Mesenchymal stem cell (in vitro differentiated cells and primary cell): ENCODE measurements at regions not wholly inside any gene's neighbourhood (a gene's known extent, or its start where the extent isn't known, plus 50 kb on each side); places are given as distances from the start of the nearest gene placed in this dataset.
"Not testable (repeated sequence)": the region's sequence is repeated elsewhere in the genome, so short reads cannot be mapped to it uniquely, and the experiment has no call there.

ENCODE experiments used
- DNase-seq: peaks from one replicate; pipeline ENCODE4 v3.0.0-alpha.2; 2013
- H2AFZ ChIP-seq: one replicate; pipeline ENCODE4 v1.6.1; 2013; ENCODE audit warnings: low read depth, mild to moderate bottlenecking, control low read depth, inconsistent platforms, low read length, moderate library complexity
- H2AK5ac ChIP-seq: 2 replicates; pipeline ENCODE4 v1.6.1; 2013; ENCODE audit warnings: low read length, moderate library complexity, mild to moderate bottlenecking, inconsistent platforms; ENCODE audit not compliant: severe bottlenecking
- H2BK120ac ChIP-seq: one replicate; pipeline ENCODE4 v1.6.1; 2013; ENCODE audit warnings: low read depth, mild to moderate bottlenecking, inconsistent platforms, low read length, moderate library complexity
- H2BK12ac ChIP-seq, 2 experiments: one replicate each; pipeline ENCODE4 v1.6.1; 2013; ENCODE audit warnings: inconsistent platforms in 2 of 2, low read length in 2 of 2, mild to moderate bottlenecking in 2 of 2, moderate library complexity in 2 of 2, control low read depth in 1 of 2
- H2BK15ac ChIP-seq: one replicate; pipeline ENCODE4 v1.6.1; 2013; ENCODE audit warnings: mild to moderate bottlenecking, low read depth, inconsistent platforms; ENCODE audit not compliant: poor library complexity, severe bottlenecking
- H2BK5ac ChIP-seq: 2 replicates; pipeline ENCODE4 v1.6.1; 2013; ENCODE audit warnings: low read depth, mild to moderate bottlenecking, low read length, control low read depth, inconsistent platforms; ENCODE audit not compliant: poor library complexity, severe bottlenecking
- H3K14ac ChIP-seq, 2 experiments: one replicate each; pipeline ENCODE4 v1.6.1; 2013; ENCODE audit warnings: inconsistent platforms in 2 of 2, low read length in 2 of 2, control low read depth in 1 of 2, mild to moderate bottlenecking in 1 of 2, moderate library complexity in 1 of 2
- H3K18ac ChIP-seq, 2 experiments: one replicate each; pipeline ENCODE4 v1.6.1; 2013; ENCODE audit warnings: inconsistent platforms in 2 of 2, low read length in 2 of 2, control low read depth in 1 of 2, low read depth in 1 of 2, mild to moderate bottlenecking in 1 of 2
- H3K23ac ChIP-seq, 2 experiments: one replicate each; pipeline ENCODE4 v1.6.1; 2013; ENCODE audit warnings: inconsistent platforms in 2 of 2, low read length in 2 of 2, mild to moderate bottlenecking in 2 of 2, moderate library complexity in 2 of 2, control low read depth in 1 of 2
- H3K27ac ChIP-seq: 2 replicates; pipeline ENCODE4 v1.5.1; 2013; ENCODE audit warnings: mild to moderate bottlenecking, moderate library complexity, low read length, control low read depth, inconsistent platforms; ENCODE audit not compliant: poor library complexity, severe bottlenecking
- H3K27me3 ChIP-seq, 2 experiments: 2 replicates each; pipeline versions ENCODE4 v1.6.1 to v1.7.0; 2013; ENCODE audit warnings: low read length in 2 of 2, mild to moderate bottlenecking in 2 of 2, moderate library complexity in 2 of 2, control low read depth in 1 of 2, inconsistent platforms in 1 of 2; ENCODE audit not compliant: control insufficient read depth in 1 of 2, insufficient read depth in 1 of 2
- H3K36me3 ChIP-seq, 2 experiments: 2 replicates each; pipeline versions ENCODE4 v1.6.1 to v1.7.0; 2013; ENCODE audit warnings: low read length in 2 of 2, control low read depth in 1 of 2, inconsistent platforms in 1 of 2, low read depth in 1 of 2, mild to moderate bottlenecking in 1 of 2; ENCODE audit not compliant: insufficient read depth in 2 of 2, control insufficient read depth in 1 of 2
- H3K4ac ChIP-seq, 2 experiments: one replicate each; pipeline ENCODE4 v1.6.1; 2013; ENCODE audit warnings: inconsistent platforms in 2 of 2, low read length in 2 of 2, mild to moderate bottlenecking in 2 of 2, moderate library complexity in 2 of 2, control low read depth in 1 of 2, low read depth in 1 of 2
- H3K4me1 ChIP-seq: 2 replicates; pipeline ENCODE4 v1.6.1; 2013; ENCODE audit warnings: low read depth, low read length, control low read depth; ENCODE audit not compliant: control insufficient read depth, insufficient read depth
- H3K4me2 ChIP-seq: 2 replicates; pipeline ENCODE4 v1.6.1; 2013; ENCODE audit warnings: low read length, mild to moderate bottlenecking, inconsistent platforms; ENCODE audit not compliant: poor library complexity, severe bottlenecking
- H3K4me3 ChIP-seq, 2 experiments: 2 replicates each; pipeline versions ENCODE4 v1.5.1 to v1.7.0; 2013; ENCODE audit warnings: low read length in 2 of 2, mild to moderate bottlenecking in 2 of 2, control low read depth in 1 of 2, low read depth in 1 of 2; ENCODE audit not compliant: insufficient read depth in 1 of 2
- H3K79me1 ChIP-seq: replicated peaks from 2 replicates; pipeline ENCODE4 v1.6.1; 2013; ENCODE audit warnings: mild to moderate bottlenecking, control low read depth, low read length, inconsistent platforms; ENCODE audit not compliant: poor library complexity, severe bottlenecking
- H3K9ac ChIP-seq: 2 replicates; pipeline ENCODE4 v1.7.0; 2013; ENCODE audit warnings: mild to moderate bottlenecking, low read length, moderate library complexity
- H3K9me3 ChIP-seq: 2 replicates; pipeline ENCODE4 v1.7.0; 2013; ENCODE audit warnings: mild to moderate bottlenecking, low read length; ENCODE audit not compliant: control insufficient read depth
- H4K8ac ChIP-seq: one replicate; pipeline ENCODE4 v1.6.1; 2013; ENCODE audit warnings: inconsistent platforms, mild to moderate bottlenecking, low read length, moderate library complexity
- H4K91ac ChIP-seq: one replicate; pipeline ENCODE4 v1.6.1; 2013; ENCODE audit warnings: mild to moderate bottlenecking, low read length, inconsistent platforms
- WGBS: methylation state at CpG from one replicate; pipeline ENCODE4 v1.1.7; 2013; ENCODE audit warnings: mixed read lengths; 5-methylcytosine and 5-hydroxymethylcytosine counted together

GRCh38 chr6:125640441-125641150, 108.8 kb upstream of the HEY2 start:
- Histone ChIP-seq H3K4me1 (no peaks in the 10 kb centered on the region), H3K4me3 (no peak overlapping the region), H3K14ac (no peak overlapping the region), H2BK12ac (no peak overlapping the region), H3K23ac (no peak overlapping the region), H3K9ac (no peak overlapping the region), H4K8ac (no peak overlapping the region), H3K79me1 (no peaks in the 10 kb centered on the region), H3K18ac (no peak overlapping the region), H3K27me3 (no peaks in the 10 kb centered on the region), H3K36me3 (no peaks in the 10 kb centered on the region), H2BK15ac (no peak overlapping the region), H2BK120ac (no peak overlapping the region), H2AK5ac (no peak overlapping the region), H2BK5ac (no peak overlapping the region), H3K4ac (no peak overlapping the region), H2AFZ (no peak overlapping the region), H3K4me2 (no peak overlapping the region), H3K27ac (no peak overlapping the region), H3K9me3 (no peaks in the 10 kb centered on the region), H4K91ac (no peak overlapping the region)
- WGBS, result 97% methylated on average over 5 of the region's 5 CpGs
- no peak for DNase-seq

GRCh38 chr6:125643967-125644661, 105.3 kb upstream of the HEY2 start:
- WGBS, result 93% methylated on average over 23 of the region's 27 CpGs
- not testable (repeated sequence) for H3K4me1 ChIP-seq

GRCh38 chr6:125647391-125647790, 102.0 kb upstream of the HEY2 start:
- no peak overlapping the region for H3K4me2 ChIP-seq
- H3K27me3 ChIP-seq, result no peaks in the 10 kb centered on the region
- no peak overlapping the region for H2BK120ac ChIP-seq
- no peak for DNase-seq
- H3K79me1 ChIP-seq, result no peaks in the 10 kb centered on the region
- H3K27ac ChIP-seq, result no peak overlapping the region
- H3K9me3 ChIP-seq, result no peaks in the 10 kb centered on the region
- no peak overlapping the region for H2AK5ac ChIP-seq
- H3K9ac ChIP-seq, result no peak overlapping the region
- no peak overlapping the region for H2BK5ac ChIP-seq
- H2BK12ac ChIP-seq, result no peak overlapping the region
- no peak overlapping the region for H3K4me3 ChIP-seq
- H4K8ac ChIP-seq, result no peak overlapping the region
- H3K23ac ChIP-seq, result no peak overlapping the region
- 86% methylated on average over 4 of the region's 4 CpGs for WGBS
- no peak overlapping the region for H3K14ac ChIP-seq
- no peaks in the 10 kb centered on the region for H3K4me1 ChIP-seq
- H2AFZ ChIP-seq, result no peak overlapping the region
- no peaks in the 10 kb centered on the region for H3K36me3 ChIP-seq
- no peak overlapping the region for H3K4ac ChIP-seq
- no peak overlapping the region for H3K18ac ChIP-seq
- H2BK15ac ChIP-seq, result no peak overlapping the region
- no peak overlapping the region for H4K91ac ChIP-seq

More at GRCh38 chr6:125643967-125644661, 105.3 kb upstream of the HEY2 start:
- not testable (repeated sequence) for H3K4ac ChIP-seq, H3K27ac ChIP-seq, H2AFZ ChIP-seq, H2BK15ac ChIP-seq, H2BK120ac ChIP-seq, H3K23ac ChIP-seq, H3K9ac ChIP-seq, H3K79me1 ChIP-seq, H3K4me2 ChIP-seq, H3K9me3 ChIP-seq, H4K8ac ChIP-seq, H3K18ac ChIP-seq, H3K4me3 ChIP-seq, H3K36me3 ChIP-seq, H3K27me3 ChIP-seq, H2BK12ac ChIP-seq, H3K14ac ChIP-seq, DNase-seq, H2AK5ac ChIP-seq, H2BK5ac ChIP-seq, H4K91ac ChIP-seq

GRCh38 chr6:125653752-125654151, 95.7 kb upstream of the HEY2 start:
- H3K23ac ChIP-seq, H3K4me1 ChIP-seq, H3K4ac ChIP-seq, H2AFZ ChIP-seq, H3K4me2 ChIP-seq, H3K18ac ChIP-seq, H3K79me1 ChIP-seq, H2AK5ac ChIP-seq, H3K36me3 ChIP-seq, H3K9ac ChIP-seq, H3K4me3 ChIP-seq, H4K8ac ChIP-seq, H2BK5ac ChIP-seq, H2BK12ac ChIP-seq, H3K27ac ChIP-seq, H3K14ac ChIP-seq, H3K27me3 ChIP-seq, H2BK120ac ChIP-seq, H4K91ac ChIP-seq, H2BK15ac ChIP-seq, H3K9me3 ChIP-seq, DNase-seq: not testable (repeated sequence)
